ENCODE measurements at regions not wholly inside any gene's neighbourhood (a gene's known extent, or its start where the extent isn't known, plus 50 kb on each side); places are given as distances from the start of the nearest gene placed in this dataset.

GRCh38 chr13:30093236-30093635 lies 214.1 kb downstream of the KATNAL1 start:
- Histone ChIP-seq H3K27ac (no peak overlapping the region), H3K9me3 (no peaks in the 10 kb centered on the region), H3K4me3 (no peak overlapping the region), H3K36me3 (no peaks in the 10 kb centered on the region), H3K27me3 (peaks cover 0 to 4% of the 10 kb centered on the region in 2 donors), H3K4me1 (no peaks in the 10 kb centered on the region)
- TF ChIP-seq CTCF (IDR thresholded peaks at IDR 0.05): no peak
- no peak for ATAC-seq
- DNase-seq: no peak
- intact Hi-C loops (cut with DNase I): no loop called here

DNA sequence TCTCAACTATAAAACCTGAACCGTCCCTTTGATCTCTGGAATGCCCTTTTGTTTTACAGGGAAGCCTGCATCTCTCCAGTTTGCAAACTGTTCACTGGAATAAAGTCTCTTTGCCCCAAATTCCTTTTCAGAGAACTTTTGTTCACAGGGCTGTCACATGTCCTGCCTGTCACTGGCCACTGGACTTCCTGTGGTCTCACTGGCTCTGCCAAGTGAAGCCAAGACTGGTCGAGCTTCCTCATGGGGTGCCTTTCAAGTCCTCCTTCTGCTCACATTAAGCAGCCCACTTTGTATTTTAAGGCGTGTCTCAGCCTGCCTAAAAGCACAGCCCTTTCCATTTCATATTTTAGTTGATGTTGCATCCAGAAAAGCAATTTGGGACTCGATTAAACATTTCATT lies 215.7 kb downstream of the KATNAL1 start:
- DNase-seq (peak in 1 of 4 donors; percentile 51), ATAC-seq (peak; percentile 56)
- no peak for TF ChIP-seq CTCF (IDR thresholded peaks at IDR 0.05)
- no peaks in the 10 kb centered on the region for H3K36me3 ChIP-seq
- intact Hi-C loops (cut with DNase I): no loop called here
- H3K4me3 ChIP-seq: no peak overlapping the region
- H3K27ac ChIP-seq: no peak overlapping the region
- H3K9me3 ChIP-seq: no peaks in the 10 kb centered on the region
- no peaks in the 10 kb centered on the region for H3K27me3 ChIP-seq
- H3K4me1 ChIP-seq: no peaks in the 10 kb centered on the region

DNA sequence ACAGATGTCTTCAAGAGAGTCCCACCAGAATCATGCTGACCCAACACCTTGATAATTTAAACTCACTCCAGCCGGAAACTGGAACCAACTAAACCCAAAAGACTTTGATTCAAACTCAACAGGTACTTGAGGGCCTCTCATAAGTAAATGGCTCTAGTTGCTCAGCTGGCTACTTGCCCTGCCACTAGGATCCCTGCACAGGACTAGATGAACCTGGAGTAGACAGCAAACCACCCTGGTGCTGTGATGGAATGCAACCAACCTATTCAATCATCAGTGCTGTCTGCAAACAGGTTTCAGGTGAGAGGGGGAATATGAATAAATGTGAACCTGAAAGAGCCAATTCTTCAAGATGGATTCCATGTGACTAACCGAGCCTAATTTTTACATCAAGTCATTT lies 216.3 kb downstream of the KATNAL1 start:
- Histone ChIP-seq H3K4me3 (no peak overlapping the region), H3K9me3 (no peaks in the 10 kb centered on the region), H3K27me3 (no peaks in the 10 kb centered on the region), H3K36me3 (no peaks in the 10 kb centered on the region), H3K27ac (no peak overlapping the region), H3K4me1 (no peaks in the 10 kb centered on the region)
- TF ChIP-seq CTCF (IDR thresholded peaks at IDR 0.05): no peak
- DNase-seq (peak in 1 of 4 donors; percentile 47), ATAC-seq (peak; percentile 72)
- intact Hi-C loops (cut with DNase I): no loop called here

GRCh38 chr13:30088312-30088855 lies 219.0 kb downstream of the KATNAL1 start:
- H3K36me3 ChIP-seq: no peaks in the 10 kb centered on the region
- no peaks in the 10 kb centered on the region for H3K27me3 ChIP-seq
- no peak for TF ChIP-seq CTCF (IDR thresholded peaks at IDR 0.05)
- no peak for ATAC-seq
- intact Hi-C loops (cut with DNase I): no loop called here
- DNase-seq: no peak
- H3K4me1 ChIP-seq: no peaks in the 10 kb centered on the region
- H3K4me3 ChIP-seq: no peak overlapping the region
- no peaks in the 10 kb centered on the region for H3K9me3 ChIP-seq
- no peak overlapping the region for H3K27ac ChIP-seq

DNA sequence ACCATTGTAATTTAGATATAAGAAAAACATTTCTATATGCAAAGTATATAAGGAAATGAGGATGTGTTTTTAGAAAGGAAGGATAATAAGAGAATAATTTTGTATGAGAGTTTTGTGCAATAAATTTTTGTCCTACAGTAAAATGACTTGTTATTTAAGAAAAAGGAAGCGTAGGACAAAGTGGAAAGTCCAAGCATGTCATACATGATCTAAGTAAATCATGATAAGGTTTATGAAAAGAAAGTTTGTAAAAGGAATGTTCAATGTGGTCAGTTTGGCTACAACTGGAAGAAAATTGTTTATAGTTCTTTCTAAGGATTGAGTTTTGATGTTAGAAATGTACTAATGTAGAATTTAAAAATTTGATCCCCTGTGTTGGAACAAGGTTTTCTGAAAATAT lies 222.3 kb downstream of the KATNAL1 start:
- Histone ChIP-seq H3K9me3 (no peaks in the 10 kb centered on the region), H3K4me3 (no peak overlapping the region), H3K27me3 (no peaks in the 10 kb centered on the region), H3K36me3 (no peaks in the 10 kb centered on the region), H3K27ac (no peak overlapping the region), H3K4me1 (no peaks in the 10 kb centered on the region)
- TF ChIP-seq CTCF (IDR thresholded peaks at IDR 0.05): no peak
- intact Hi-C loops (cut with DNase I): no loop called here
- DNase-seq: no peak
- ATAC-seq: no peak

Data from left lung (tissue), 4 donors.